GM06990 (cell line): ENCODE measurements at regions not wholly inside any gene's neighbourhood (a gene's known extent, or its start where the extent isn't known, plus 50 kb on each side); places are given as distances from the start of the nearest gene placed in this dataset.

Source experiments
- DNase-seq: peaks from one replicate; pipeline ENCODE4 v3.0.0-alpha.2; 2011; ENCODE audit not compliant: insufficient read length; ENCODE audit errors: extremely low read depth
- H3K27me3 ChIP-seq: replicated peaks from 2 replicates; pipeline ENCODE4 v1.6.0; 2011; ENCODE audit warnings: low read length; ENCODE audit not compliant: control insufficient read depth, insufficient read depth
- H3K36me3 ChIP-seq: 2 replicates; pipeline ENCODE4 v1.5.1; 2011; ENCODE audit warnings: low read length; ENCODE audit not compliant: control insufficient read depth, insufficient read depth
- H3K4me3 ChIP-seq: replicated peaks from 2 replicates; pipeline ENCODE4 v1.5.1; 2011; ENCODE audit warnings: low read depth, mild to moderate bottlenecking, control low read depth, low read length
- CTCF ChIP-seq: IDR thresholded peaks from 2 replicates; pipeline ENCODE4 v1.5.1; 2011; ENCODE audit warnings: low read length, control low read depth, mild to moderate bottlenecking, inconsistent platforms; ENCODE audit not compliant: insufficient read depth, poor library complexity, severe bottlenecking

GRCh38 chr14:71228711-71229110 lies 321.5 kb downstream of the PCNX1 start:
- TF ChIP-seq CTCF = no peak
- Histone ChIP-seq H3K4me3 (no peak overlapping the region), H3K27me3 (no peaks in the 10 kb centered on the region), H3K36me3 (no peaks in the 10 kb centered on the region)
- no peak for DNase-seq

GRCh38 chr14:71229875-71230274 lies 322.6 kb downstream of the PCNX1 start:
- no peak for DNase-seq
- TF ChIP-seq CTCF = no peak

GRCh38 chr14:71230897-71231296 lies 323.6 kb downstream of the PCNX1 start:
- H3K36me3 ChIP-seq = no peaks in the 10 kb centered on the region
- no peak for TF ChIP-seq CTCF
- no peak for DNase-seq
- H3K4me3 ChIP-seq = no peak overlapping the region
- no peaks in the 10 kb centered on the region for H3K27me3 ChIP-seq

More at GRCh38 chr14:71229875-71230274, 322.6 kb downstream of the PCNX1 start:
- Histone ChIP-seq H3K27me3 (no peaks in the 10 kb centered on the region), H3K4me3 (no peak overlapping the region), H3K36me3 (no peaks in the 10 kb centered on the region)

GRCh38 chr14:71231521-71232393 lies 324.5 kb downstream of the PCNX1 start:
- DNase-seq = peak; percentile 66
- Histone ChIP-seq H3K36me3 (no peaks in the 10 kb centered on the region), H3K27me3 (no peaks in the 10 kb centered on the region), H3K4me3 (no peak overlapping the region)
- TF ChIP-seq CTCF = no peak

GRCh38 chr14:71232506-71232905 lies 325.2 kb downstream of the PCNX1 start:
- H3K36me3 ChIP-seq = no peaks in the 10 kb centered on the region
- no peak overlapping the region for H3K4me3 ChIP-seq
- no peaks in the 10 kb centered on the region for H3K27me3 ChIP-seq
- TF ChIP-seq CTCF = no peak
- no peak for DNase-seq
